ENCODE measurements at regions not wholly inside any gene's neighbourhood (a gene's known extent, or its start where the extent isn't known, plus 50 kb on each side); places are given as distances from the start of the nearest gene placed in this dataset.

GRCh38 chr15:31263751-31264558 lies 62.7 kb upstream of the KLF13 start (continued):
- TF ChIP-seq MTA2 (IDR thresholded peaks at IDR 0.05; ENCODE audit: low read depth) (peak; percentile 69; the same call in 1 of the 2 replicates), SMC3 (IDR thresholded peaks at IDR 0.05; ENCODE audit: borderline replicate concordance, low read length) (0 out of 2 replicates have a peak, but pooled peaks have one; percentile 25), CREB1 (IDR thresholded peaks at IDR 0.05; ENCODE audit: low read depth) (no peak), LARP7 (IDR thresholded peaks at IDR 0.05) (peak; percentile 69; the same call in 1 of the 2 replicates), IRF5 (IDR thresholded peaks at IDR 0.05; ENCODE audit: borderline replicate concordance) (peak; percentile 57; the same call in 1 of the 2 replicates), ESRRA (IDR thresholded peaks at IDR 0.05; ENCODE audit: low read length) (0 out of 2 replicates have a peak, but pooled peaks have one; percentile 9), CTCF (IDR thresholded peaks at IDR 0.05 in 2 of 3, conservative IDR thresholded peaks at IDR 0.05 in 1 of 3; ENCODE audit: control insufficient read depth in 2 of 3, extremely low read depth in 1 of 3, insufficient read depth in 1 of 3, low read depth in 3 of 3, low read length in 3 of 3) (0 out of 6 replicates have a peak, but pooled peaks of 2 of the 3 experiments have one; percentile 8 to 15), HDAC2 (IDR thresholded peaks at IDR 0.05) (no peak), NBN (IDR thresholded peaks at IDR 0.05) (peak; percentile 84), CEBPB (IDR thresholded peaks at IDR 0.05; ENCODE audit: borderline replicate concordance in 1 of 2, low read depth in 2 of 2, low read length in 2 of 2) (no peak), POLR2AphosphoS2 (IDR thresholded peaks at IDR 0.05; ENCODE audit: low read depth, low read length) (peak; percentile 56; the same call in 1 of the 2 replicates), EED (IDR thresholded peaks at IDR 0.05; ENCODE audit: low read depth) (peak; percentile 99), CBX5 (IDR thresholded peaks at IDR 0.05; ENCODE audit: low read depth) (no peak), GATAD2B (conservative IDR thresholded peaks at IDR 0.05; ENCODE audit: low read depth) (peak; percentile 99), STAT1 (conservative IDR thresholded peaks at IDR 0.05) (no peak), SMAD1 (IDR thresholded peaks at IDR 0.05; ENCODE audit: low read depth, partially characterized antibody) (peak; percentile 99), EZH2 (IDR thresholded peaks at IDR 0.05; ENCODE audit: borderline replicate concordance, control insufficient read depth, low read depth, low read length) (no peak), POU2F2 (IDR thresholded peaks at IDR 0.05; ENCODE audit: borderline replicate concordance, low read depth, low read length) (peak; percentile 7; the same call in 1 of the 3 replicates), TCF12 (IDR thresholded peaks at IDR 0.05; ENCODE audit: low read depth, low read length) (peak; percentile 86), PAX5 (IDR thresholded peaks at IDR 0.05; ENCODE audit: borderline replicate concordance, low read depth, low read length) (peak; percentile 65), RELB (IDR thresholded peaks at IDR 0.05; ENCODE audit: low read depth) (peak; percentile 76), SP1 (IDR thresholded peaks at IDR 0.05; ENCODE audit: low read depth, low read length) (no peak), SRF (IDR thresholded peaks at IDR 0.05; ENCODE audit: low read depth in 2 of 2, low read length in 2 of 2) (no peak), CREM (IDR thresholded peaks at IDR 0.05; ENCODE audit: low read depth) (peak; percentile 59), ZNF217 (IDR thresholded peaks at IDR 0.05) (0 out of 2 replicates have a peak, but pooled peaks have one; percentile 53)
